Hepatocyte (in vitro differentiated cells): ENCODE measurements at regions not wholly inside any gene's neighbourhood (a gene's known extent, or its start where the extent isn't known, plus 50 kb on each side); places are given as distances from the start of the nearest gene placed in this dataset.

ENCODE experiments used
- CTCF ChIP-seq: fragments of 200-600 bp; sonication (generic); IDR thresholded peaks from 2 replicates; pipeline ENCODE4 v1.5.1; 2016; ENCODE audit warnings: antibody characterized with exemption, mild to moderate bottlenecking; ENCODE audit not compliant: poor library complexity
- EZH2 ChIP-seq: fragments of 200-600 bp; sonication (generic); IDR thresholded peaks from 2 replicates; pipeline ENCODE4 v1.6.1; 2016; ENCODE audit warnings: antibody characterized with exemption, mild to moderate bottlenecking, borderline replicate concordance
- EZH2phosphoT487 ChIP-seq: fragments of 200-600 bp; sonication (generic); IDR thresholded peaks from one replicate; pipeline ENCODE4 v1.6.1; 2018; ENCODE audit warnings: antibody characterized with exemption, mild to moderate bottlenecking, low read depth, moderate library complexity; ENCODE audit not compliant: unreplicated experiment, severe bottlenecking

- TF ChIP-seq EZH2phosphoT487 (no peak), CTCF (no peak), EZH2 (no peak)
Observed at GRCh38 chr17:79452706-79453105, 158.1 kb downstream of the RBFOX3 start.
